ENCODE measurements at regions not wholly inside any gene's neighbourhood (a gene's known extent, or its start where the extent isn't known, plus 50 kb on each side); places are given as distances from the start of the nearest gene placed in this dataset.

- intact Hi-C loops (cut with DNase I; ENCODE audit: low total_unique reads), result no loop called here
- Histone ChIP-seq H3K9me3 (no peaks in the 10 kb centered on the region), H3K4me1 (no peaks in the 10 kb centered on the region), H3K27ac (no peak overlapping the region), H3K27me3 (no peaks in the 10 kb centered on the region), H3K36me3 (no peaks in the 10 kb centered on the region), H3K4me3 (no peak overlapping the region)
- TF ChIP-seq CTCF (IDR thresholded peaks at IDR 0.05), result no peak
- no peak for DNase-seq
These were observed 1468.6 kb upstream of the SLC10A2 start for GRCh38 chr13:104534847-104535246.

GRCh38 chr13:104532132-104532531 lies 1465.9 kb upstream of the SLC10A2 start:
- H3K27ac ChIP-seq, result no peak overlapping the region
- DNase-seq, result no peak
- no peaks in the 10 kb centered on the region for H3K4me1 ChIP-seq
- no peak for TF ChIP-seq CTCF (IDR thresholded peaks at IDR 0.05)
- no peaks in the 10 kb centered on the region for H3K9me3 ChIP-seq
- H3K4me3 ChIP-seq, result no peak overlapping the region
- no peaks in the 10 kb centered on the region for H3K27me3 ChIP-seq
- no peaks in the 10 kb centered on the region for H3K36me3 ChIP-seq
- intact Hi-C loops (cut with DNase I; ENCODE audit: low total_unique reads), result no loop called here

- H3K4me1 ChIP-seq, result no peaks in the 10 kb centered on the region
- H3K9me3 ChIP-seq, result no peaks in the 10 kb centered on the region
- no peaks in the 10 kb centered on the region for H3K27me3 ChIP-seq
- H3K27ac ChIP-seq, result no peak overlapping the region
- intact Hi-C loops (cut with DNase I; ENCODE audit: low total_unique reads), result no loop called here
- H3K4me3 ChIP-seq, result no peak overlapping the region
- no peak for DNase-seq
- H3K36me3 ChIP-seq, result no peaks in the 10 kb centered on the region
- TF ChIP-seq CTCF (IDR thresholded peaks at IDR 0.05), result no peak
These were observed 1464.5 kb upstream of the SLC10A2 start for GRCh38 chr13:104530741-104531140.

GRCh38 chr13:104526561-104526960 lies 1460.3 kb upstream of the SLC10A2 start:
- intact Hi-C loops (cut with DNase I; ENCODE audit: low total_unique reads), result no loop called here
- no peak for DNase-seq
- H3K36me3 ChIP-seq, result no peaks in the 10 kb centered on the region

GRCh38 chr13:104525467-104525866 lies 1459.2 kb upstream of the SLC10A2 start:
- no peaks in the 10 kb centered on the region for H3K27me3 ChIP-seq
- intact Hi-C loops (cut with DNase I; ENCODE audit: low total_unique reads), result no loop called here
- H3K9me3 ChIP-seq, result peaks cover 0 to 10% (median 0%) of the 10 kb centered on the region in 3 donors
- no peak for DNase-seq
- H3K36me3 ChIP-seq, result no peaks in the 10 kb centered on the region
- TF ChIP-seq CTCF (IDR thresholded peaks at IDR 0.05), result no peak
- H3K4me1 ChIP-seq, result no peaks in the 10 kb centered on the region
- H3K27ac ChIP-seq, result no peak overlapping the region
- no peak overlapping the region for H3K4me3 ChIP-seq

More at GRCh38 chr13:104526561-104526960, 1460.3 kb upstream of the SLC10A2 start:
- no peaks in the 10 kb centered on the region for H3K4me1 ChIP-seq
- TF ChIP-seq CTCF (IDR thresholded peaks at IDR 0.05), result no peak
- no peak overlapping the region for H3K27ac ChIP-seq
- peaks cover 0 to 10% (median 0%) of the 10 kb centered on the region in 3 donors for H3K9me3 ChIP-seq
- H3K4me3 ChIP-seq, result no peak overlapping the region
- no peaks in the 10 kb centered on the region for H3K27me3 ChIP-seq
